CD14-positive monocyte (primary cell): ENCODE measurements at regions not wholly inside any gene's neighbourhood (a gene's known extent, or its start where the extent isn't known, plus 50 kb on each side); places are given as distances from the start of the nearest gene placed in this dataset.

ENCODE experiments used
- DNase-seq, 3 donors: peaks; one replicate each; pipeline ENCODE4 v3.0.0-alpha.2; 2011 to 2022
- H2AFZ ChIP-seq: 2 replicates; pipeline ENCODE4 v1.6.0; 2012; ENCODE audit warnings: mild to moderate bottlenecking, low read depth, low read length, inconsistent platforms; ENCODE audit not compliant: insufficient read depth, poor library complexity, severe bottlenecking
- H3K27ac ChIP-seq, 2 donors: 1 replicate in 1 of 2; 2 replicates in 1 of 2; pipeline ENCODE4 v1.5.1; 2012 to 2013; ENCODE audit warnings: low read length in 2 of 2, control low read depth in 1 of 2, inconsistent platforms in 1 of 2, low read depth in 1 of 2, mild to moderate bottlenecking in 1 of 2
- H3K27me3 ChIP-seq, 2 donors: one replicate each; pipeline versions ENCODE4 v1.6.0 to v1.6.1; 2011 to 2013; ENCODE audit warnings: low read length in 2 of 2; ENCODE audit not compliant: control insufficient read depth in 2 of 2, insufficient read depth in 2 of 2
- H3K36me3 ChIP-seq, 2 donors: replicated peaks in 1 of 2; 1 replicate in 1 of 2; 2 replicates in 1 of 2; pipeline versions ENCODE4 v1.5.1 to v1.6.1; 2012 to 2013; ENCODE audit warnings: low read length in 2 of 2, control low read depth in 1 of 2, inconsistent platforms in 1 of 2, mild to moderate bottlenecking in 1 of 2; ENCODE audit not compliant: insufficient read depth in 2 of 2, control insufficient read depth in 1 of 2
- H3K4me1 ChIP-seq, 2 donors: 1 replicate in 1 of 2; 2 replicates in 1 of 2; pipeline versions ENCODE4 v1.5.1 to v1.6.1; 2012 to 2013; ENCODE audit warnings: low read length in 2 of 2, control low read depth in 1 of 2, inconsistent platforms in 1 of 2, mild to moderate bottlenecking in 1 of 2, moderate library complexity in 1 of 2; ENCODE audit not compliant: insufficient read depth in 2 of 2, control insufficient read depth in 1 of 2
- H3K4me2 ChIP-seq: replicated peaks from 2 replicates; pipeline ENCODE3; 2012; ENCODE audit warnings: low read length, moderate library complexity, mild to moderate bottlenecking; ENCODE audit not compliant: poor library complexity, severe bottlenecking; ENCODE audit errors: extremely low read depth
- H3K4me3 ChIP-seq, 3 experiments: fragments of 200-600 bp in 1 of 3; sonication (generic) in 1 of 3; replicated peaks in 1 of 3; 1 replicate in 2 of 3; 2 replicates in 1 of 3; pipeline ENCODE4 v1.5.1; 2011 to 2013; ENCODE audit warnings: low read length in 3 of 3, mild to moderate bottlenecking in 3 of 3, control low read depth in 2 of 3, low read depth in 2 of 3, inconsistent platforms in 1 of 3, moderate library complexity in 1 of 3
- H3K79me2 ChIP-seq: 2 replicates; pipeline ENCODE4 v1.6.0; 2012; ENCODE audit warnings: mild to moderate bottlenecking, control low read depth, inconsistent platforms, low read length, moderate library complexity; ENCODE audit not compliant: insufficient read depth
- H3K9ac ChIP-seq: 2 replicates; pipeline ENCODE4 v1.6.0; 2017; ENCODE audit warnings: low read length, mild to moderate bottlenecking; ENCODE audit not compliant: insufficient read depth, poor library complexity, severe bottlenecking
- H3K9me3 ChIP-seq, 2 donors: replicated peaks in 1 of 2; 1 replicate in 1 of 2; 2 replicates in 1 of 2; pipeline versions ENCODE4 v1.5.1 to v1.6.1; 2012 to 2013; ENCODE audit warnings: low read length in 2 of 2, control low read depth in 1 of 2; ENCODE audit not compliant: control insufficient read depth in 1 of 2, insufficient read depth in 1 of 2
- H4K20me1 ChIP-seq: 2 replicates; pipeline ENCODE4 v1.6.0; 2012; ENCODE audit warnings: mild to moderate bottlenecking, low read length, control low read depth, moderate library complexity; ENCODE audit not compliant: insufficient read depth
- H3K27ac Mint-ChIP-seq, 7 donors: one replicate each; pipeline ENCODE4 v1.8.0; 2020; ENCODE audit warnings: mild to moderate bottlenecking in 7 of 7, mixed read lengths in 7 of 7, moderate library complexity in 6 of 7, inconsistent platforms in 2 of 7
- H3K27me3 Mint-ChIP-seq, 3 donors: one replicate each; pipeline ENCODE4 v1.8.0; 2021 to 2022; ENCODE audit warnings: low read depth in 3 of 3, mild to moderate bottlenecking in 3 of 3, mixed read lengths in 3 of 3, moderate library complexity in 3 of 3, inconsistent platforms in 1 of 3
- H3K36me3 Mint-ChIP-seq, 2 donors: one replicate each; pipeline ENCODE4 v1.8.0; 2020; ENCODE audit warnings: mixed read lengths in 2 of 2, inconsistent platforms in 1 of 2, mild to moderate bottlenecking in 1 of 2
- H3K4me1 Mint-ChIP-seq: one replicate; pipeline ENCODE4 v1.8.0; 2020; ENCODE audit warnings: mild to moderate bottlenecking, mixed read lengths
- H3K4me3 Mint-ChIP-seq, 2 donors: one replicate each; pipeline ENCODE4 v1.8.0; 2020; ENCODE audit warnings: mild to moderate bottlenecking in 2 of 2, mixed read lengths in 2 of 2, moderate library complexity in 1 of 2
- H3K9me3 Mint-ChIP-seq, 7 donors: one replicate each; pipeline ENCODE4 v1.8.0; 2020 to 2022; ENCODE audit warnings: mixed read lengths in 7 of 7, mild to moderate bottlenecking in 6 of 7, moderate library complexity in 6 of 7, inconsistent platforms in 2 of 7
- CTCF ChIP-seq: fragments of 200-600 bp; IDR thresholded peaks from one replicate; pipeline ENCODE4 v1.8.0; 2022; ENCODE audit warnings: antibody characterized with exemption, mild to moderate bottlenecking
- WGBS: methylation state at CpG from one replicate; pipeline ENCODE4 v1.1.5; 2013; ENCODE audit warnings: missing lambda C conversion rate; ENCODE audit not compliant: insufficient coverage; 5-methylcytosine and 5-hydroxymethylcytosine counted together
- intact Hi-C, 2 donors: fragments of 100-400 bp; cut with micrococcal nuclease; formaldehyde crosslinking; loops; one replicate each; pipeline versions ENCODE4 v1.15.0 to v1.15.1; 2023

DNA sequence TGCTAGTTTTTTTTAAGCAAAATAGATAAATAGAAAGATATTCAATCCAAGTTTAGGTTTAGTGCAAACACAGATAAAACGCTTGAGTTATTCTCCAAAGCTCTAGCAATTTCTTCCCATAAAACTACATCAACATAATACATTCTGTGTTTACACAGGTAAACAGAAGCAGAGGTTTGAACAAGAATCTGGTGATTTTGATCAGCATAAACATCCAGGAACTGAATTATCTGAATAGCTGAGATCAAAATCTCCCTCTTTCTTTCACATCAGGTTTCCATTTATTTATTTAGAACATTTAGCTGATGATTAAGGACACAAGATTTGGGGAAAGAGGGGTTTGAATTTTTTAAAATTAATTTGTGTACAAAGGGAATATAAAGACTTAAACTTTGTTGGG lies 1564.6 kb downstream of the MRPL39 start:
- Mint-ChIP-seq H3K36me3 (no peaks in the 10 kb centered on the region), H3K27ac (no peak overlapping the region), H3K4me1 (peaks cover 9% of the 10 kb centered on the region), H3K9me3 (peaks cover 0 to 3% (median 0%) of the 10 kb centered on the region in 7 donors), H3K4me3 (no peak overlapping the region), H3K27me3 (peaks cover 0 to 2% (median 0%) of the 10 kb centered on the region in 3 donors)
- no peak for TF ChIP-seq CTCF
- no peak overlapping the region for H3K9ac ChIP-seq
- H3K4me2 ChIP-seq = no peak overlapping the region
- DNase-seq = no peak
- no peak overlapping the region for H2AFZ ChIP-seq
- intact Hi-C loops = no loop called here
- H3K4me1 ChIP-seq = no peaks in the 10 kb centered on the region
- no peaks in the 10 kb centered on the region for H3K9me3 ChIP-seq
- H3K27ac ChIP-seq = no peak overlapping the region
- no peaks in the 10 kb centered on the region for H3K27me3 ChIP-seq
- H3K4me3 ChIP-seq = no peak overlapping the region
- H3K36me3 ChIP-seq = no peaks in the 10 kb centered on the region
- no CpG with 5 or more reads among the region's 1 CpG for WGBS
- H3K79me2 ChIP-seq = no peaks in the 10 kb centered on the region
- no peaks in the 10 kb centered on the region for H4K20me1 ChIP-seq

DNA sequence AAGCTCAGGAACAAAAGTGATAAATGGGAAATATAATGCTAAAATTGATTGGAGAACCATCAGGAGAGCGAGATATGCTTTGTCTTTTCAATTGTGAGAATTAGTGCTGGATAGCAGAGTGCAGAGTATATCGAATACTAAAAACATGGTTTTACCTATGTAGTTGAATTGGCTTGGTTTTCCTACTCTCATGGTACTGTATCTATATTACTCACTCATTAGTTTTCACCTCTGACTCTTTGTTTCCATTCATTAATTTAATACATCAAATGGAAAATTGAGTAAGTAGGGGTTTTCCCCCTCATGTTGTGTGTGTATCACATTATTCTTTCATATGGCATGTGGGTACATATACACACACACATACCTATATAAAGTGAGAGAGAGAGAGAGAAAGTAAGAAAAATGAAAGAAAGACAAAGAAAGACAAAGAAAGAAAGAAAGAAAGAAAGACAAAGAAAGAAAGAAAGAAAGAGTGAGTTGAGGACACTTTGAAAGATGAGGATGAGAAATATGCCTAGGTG lies 1574.5 kb downstream of the MRPL39 start:
- H3K9me3 Mint-ChIP-seq = peaks cover 3 to 17% (median 13%) of the 10 kb centered on the region in 7 donors
- intact Hi-C loops = no loop called here
- H3K4me3 ChIP-seq = no peak overlapping the region
- no CpG with 5 or more reads among the region's 2 CpGs for WGBS
- no peak overlapping the region for H2AFZ ChIP-seq
- H3K4me2 ChIP-seq = no peak overlapping the region
- no peaks in the 10 kb centered on the region for H4K20me1 ChIP-seq
- H3K36me3 Mint-ChIP-seq = no peaks in the 10 kb centered on the region
- no peak for TF ChIP-seq CTCF
- H3K27ac ChIP-seq = no peak overlapping the region
- no peak for DNase-seq
- H3K27me3 Mint-ChIP-seq = peaks cover 0 to 2% (median 0%) of the 10 kb centered on the region in 3 donors
- no peaks in the 10 kb centered on the region for H3K4me1 ChIP-seq
- no peaks in the 10 kb centered on the region for H3K79me2 ChIP-seq
- no peak overlapping the region for H3K4me3 Mint-ChIP-seq
- H3K36me3 ChIP-seq = no peaks in the 10 kb centered on the region
- no peak overlapping the region for H3K9ac ChIP-seq
- no peaks in the 10 kb centered on the region for H3K4me1 Mint-ChIP-seq
- peaks cover 0 to 3% of the 10 kb centered on the region in 2 donors for H3K9me3 ChIP-seq
- no peak overlapping the region for H3K27ac Mint-ChIP-seq
- H3K27me3 ChIP-seq = no peaks in the 10 kb centered on the region
